GM21447 (cell line): ENCODE measurements at regions not wholly inside any gene's neighbourhood (a gene's known extent, or its start where the extent isn't known, plus 50 kb on each side); places are given as distances from the start of the nearest gene placed in this dataset.
A peak's percentile ranks its signal among the peaks of the same experiment; 100 is the strongest.
"Not testable (repeated sequence)": the region's sequence is repeated elsewhere in the genome, so short reads cannot be mapped to it uniquely, and the experiment has no call there.

ENCODE experiments used
- ATAC-seq: cut with Tn5 transposase; IDR thresholded peaks from one replicate; pipeline ENCODE4 v1.9.1; 2021; ENCODE audit not compliant: unreplicated experiment

- no peak for ATAC-seq
These were observed 82.6 kb upstream of the ARG1 start for GRCh38 chr6:131490441-131490840.

DNA sequence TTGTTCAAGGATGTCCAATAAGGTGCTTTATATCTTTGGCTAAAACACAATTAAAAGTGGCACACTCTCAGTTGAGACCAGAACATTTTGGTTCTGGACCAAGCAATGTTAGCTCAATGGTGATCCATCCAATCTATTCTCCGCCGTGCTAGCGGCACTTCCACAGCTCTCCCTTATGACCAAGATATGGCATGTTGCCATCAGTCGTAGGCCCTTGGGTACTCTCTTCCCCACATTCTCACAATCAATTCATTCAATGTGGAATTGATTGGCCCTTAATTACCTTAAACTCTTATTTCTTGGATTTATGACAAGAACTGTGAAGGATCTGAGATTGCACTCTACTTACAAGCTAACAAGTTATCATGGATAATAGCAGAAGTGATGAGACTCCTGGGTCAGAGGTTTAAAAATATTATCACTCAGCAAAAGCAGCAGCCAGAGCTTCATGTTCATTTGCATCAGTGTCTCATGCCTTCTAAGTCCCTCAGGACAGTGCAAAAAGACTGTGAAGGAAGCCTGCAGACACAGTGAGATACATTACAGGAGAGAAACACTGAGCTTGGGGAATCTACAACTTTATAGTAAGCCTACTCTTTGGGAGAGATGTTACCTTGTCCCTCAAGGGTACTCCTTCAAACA is 80.0 kb upstream of the ARG1 start:
- no peak for ATAC-seq

DNA sequence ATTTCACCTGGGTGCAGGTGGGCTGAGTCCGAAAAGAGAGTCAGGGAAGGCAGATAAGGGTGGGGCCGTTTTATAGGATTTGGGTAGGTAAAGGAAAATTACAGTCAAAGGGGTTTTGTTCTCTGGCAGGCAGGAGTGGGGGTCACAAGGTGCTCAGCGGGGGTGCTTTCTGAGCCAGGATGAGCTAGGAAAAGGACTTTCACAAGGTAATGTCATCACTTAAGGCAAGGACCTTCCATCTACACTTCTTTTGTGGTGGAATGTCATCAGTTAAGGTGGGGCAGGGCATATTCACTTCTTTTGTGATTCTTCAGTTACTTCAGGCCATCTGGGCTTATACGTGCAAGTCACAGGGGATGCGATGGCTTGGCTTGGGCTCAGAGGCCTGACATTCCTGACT is 68.6 kb upstream of the ARG1 start:
- ATAC-seq, result not testable (repeated sequence)

GRCh38 chr6:131510094-131510493 is 62.9 kb upstream of the ARG1 start:
- ATAC-seq, result no peak

DNA sequence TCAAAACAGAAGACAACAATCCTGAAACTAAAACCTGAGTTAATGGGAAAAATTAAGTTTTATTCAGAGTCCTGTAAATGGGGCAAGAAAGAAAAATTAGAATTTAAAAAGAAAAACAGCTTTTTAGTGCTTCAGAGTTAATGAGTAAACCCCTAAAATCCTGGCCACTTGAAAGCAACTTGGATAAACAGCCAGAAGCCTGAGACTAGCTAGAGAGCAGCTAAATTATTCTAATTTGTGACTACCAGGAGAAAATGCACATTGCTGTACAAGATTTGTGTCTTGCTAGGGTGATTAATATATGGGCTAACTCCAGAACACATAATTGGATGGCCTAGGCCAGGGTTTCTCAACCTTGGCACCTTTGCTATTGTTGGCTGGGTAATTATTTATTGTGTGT is 62.4 kb upstream of the ARG1 start:
- ATAC-seq, result no peak

GRCh38 chr6:131519670-131520436 is 53.2 kb upstream of the ARG1 start:
- peak; percentile 97 for ATAC-seq
